ENCODE measurements at regions not wholly inside any gene's neighbourhood (a gene's known extent, or its start where the extent isn't known, plus 50 kb on each side); places are given as distances from the start of the nearest gene placed in this dataset.

- no peak for TF ChIP-seq POLR2A (IDR thresholded peaks at IDR 0.05)
- no peak for TF ChIP-seq CTCF (IDR thresholded peaks at IDR 0.05)
Observed at GRCh38 chrX:65034292-65034667, 58.0 kb upstream of the ZC4H2 start.

Data from Peyer's patch (tissue), 4 donors.